GM18507 (cell line): ENCODE measurements at regions not wholly inside any gene's neighbourhood (a gene's known extent, or its start where the extent isn't known, plus 50 kb on each side); places are given as distances from the start of the nearest gene placed in this dataset.

Experiments
- DNase-seq: peaks from one replicate; pipeline ENCODE4 v3.0.0; 2011; ENCODE audit warnings: low read depth; ENCODE audit not compliant: insufficient read length; ENCODE audit errors: extremely low spot score
- FAIRE-seq: peaks from 2 replicates; lab custom pipeline; 2011; peaks lifted over from hg19 to GRCh38; lab: Jason Lieb, UNC

DNA sequence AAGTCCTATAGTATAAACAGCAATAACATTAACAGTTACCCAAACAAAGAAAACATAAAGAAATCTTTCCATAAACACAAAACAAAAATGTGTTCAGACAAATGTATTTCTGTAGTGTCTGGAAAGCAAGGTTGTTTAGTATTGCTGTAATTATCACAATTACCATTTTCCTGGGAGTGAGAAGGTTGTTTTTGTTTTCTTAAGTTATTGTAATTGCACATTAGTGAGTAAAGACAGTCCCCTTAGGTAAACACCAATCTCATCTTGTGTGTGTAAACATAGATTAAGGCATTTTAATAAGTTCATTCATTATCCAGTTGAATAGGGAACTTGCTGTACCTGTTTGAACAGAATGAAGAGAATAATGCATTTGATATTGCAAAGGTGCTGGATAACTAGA, 356.9 kb upstream of the ADGRL4 start:
- FAIRE-seq (no peak), DNase-seq (no peak)

DNA sequence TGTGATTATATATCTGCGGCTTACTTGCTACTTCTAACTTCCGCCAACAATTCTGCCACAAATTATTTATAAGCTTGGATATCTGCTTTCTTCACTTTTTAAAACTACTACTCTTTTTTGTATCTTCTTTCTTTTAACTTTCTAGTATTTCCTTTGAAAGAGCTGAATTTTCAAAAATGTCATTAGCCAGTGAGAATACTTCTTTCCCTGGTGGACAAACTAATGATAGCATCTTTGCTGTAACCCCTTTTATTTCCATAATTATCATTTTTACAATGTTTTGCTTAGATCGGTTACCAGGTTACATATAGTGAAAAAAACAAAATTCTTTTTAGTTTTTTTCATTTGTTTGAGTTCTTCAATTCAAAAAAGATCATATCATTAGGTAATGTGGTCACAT, 355.9 kb upstream of the ADGRL4 start:
- FAIRE-seq = no peak
- no peak for DNase-seq

- DNase-seq (no peak), FAIRE-seq (no peak)
These were observed 348.6 kb upstream of the ADGRL4 start for GRCh38 chr1:79355090-79355489.

DNA sequence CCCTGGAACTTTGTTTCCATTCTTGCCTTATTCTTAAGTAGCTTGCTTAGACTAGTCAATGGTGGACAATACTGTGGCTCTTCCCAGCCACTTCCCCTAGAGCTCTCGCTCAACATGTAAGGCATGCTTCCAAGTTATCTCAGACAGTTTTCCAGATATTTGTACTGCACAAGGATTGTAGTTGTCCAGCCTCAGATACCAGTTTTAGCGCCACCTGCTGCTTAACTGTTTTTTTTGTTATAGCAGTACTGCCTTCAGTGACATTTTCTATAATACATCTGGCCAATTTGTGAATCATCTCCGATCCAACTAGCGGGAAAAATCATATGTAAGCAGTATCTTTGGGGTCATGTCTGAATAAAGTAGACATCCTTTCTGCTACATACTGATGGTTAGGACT, 346.7 kb upstream of the ADGRL4 start:
- FAIRE-seq (peak; percentile 77), DNase-seq (no peak)

GRCh38 chr1:79326875-79327274, 320.3 kb upstream of the ADGRL4 start:
- FAIRE-seq (no peak), DNase-seq (no peak)

DNA sequence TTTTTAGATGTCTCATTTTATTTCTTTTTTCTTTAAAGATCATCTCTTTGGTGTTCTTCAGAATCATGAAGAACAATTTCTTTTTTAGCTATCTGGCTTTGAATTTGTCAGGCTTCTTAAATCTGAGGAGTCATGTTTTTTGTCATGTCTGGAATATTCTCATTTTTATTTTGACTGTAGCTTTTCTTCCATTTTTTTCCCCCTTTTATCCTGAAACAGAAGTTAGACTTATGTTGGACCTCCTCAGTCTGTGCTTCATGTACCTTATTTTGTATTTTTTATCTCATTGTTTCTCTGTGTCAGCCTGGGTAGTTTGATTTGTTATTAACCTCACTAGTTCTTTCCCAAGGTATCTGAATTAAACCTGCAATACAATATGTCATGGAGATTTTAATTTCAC, 319.2 kb upstream of the ADGRL4 start:
- no peak for FAIRE-seq

GRCh38 chr1:79325126-79325525, 318.6 kb upstream of the ADGRL4 start:
- FAIRE-seq (no peak), DNase-seq (no peak)

More for the DNA sequence above, 319.2 kb upstream of the ADGRL4 start:
- DNase-seq = no peak

GRCh38 chr1:79323239-79324025, 316.9 kb upstream of the ADGRL4 start:
- DNase-seq (no peak), FAIRE-seq (no peak)

DNA sequence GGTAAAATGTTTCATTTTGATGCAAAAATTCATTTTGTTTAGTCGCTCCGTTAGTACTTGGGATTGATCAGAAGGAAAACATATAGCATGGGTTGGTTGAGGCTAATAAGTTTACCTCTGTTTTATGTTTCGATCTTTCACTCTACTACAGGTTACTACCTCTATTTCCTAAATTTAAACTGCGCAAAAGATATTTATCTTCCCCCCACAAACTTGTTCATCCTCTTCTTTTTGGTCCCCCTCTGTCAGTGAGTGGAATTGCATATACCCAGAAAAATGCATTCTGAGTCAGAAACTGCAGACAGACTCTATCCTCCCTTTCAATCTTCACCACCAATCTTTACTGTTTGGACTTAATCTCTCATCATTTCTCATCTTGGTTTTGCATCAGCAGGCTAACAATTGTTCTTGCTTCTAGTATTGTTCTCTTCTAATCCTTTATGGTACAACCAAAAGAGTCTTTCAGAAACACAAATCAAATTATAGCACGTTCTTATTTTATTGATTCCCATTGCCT, 316.0 kb upstream of the ADGRL4 start:
- no peak for FAIRE-seq
- DNase-seq = no peak

DNA sequence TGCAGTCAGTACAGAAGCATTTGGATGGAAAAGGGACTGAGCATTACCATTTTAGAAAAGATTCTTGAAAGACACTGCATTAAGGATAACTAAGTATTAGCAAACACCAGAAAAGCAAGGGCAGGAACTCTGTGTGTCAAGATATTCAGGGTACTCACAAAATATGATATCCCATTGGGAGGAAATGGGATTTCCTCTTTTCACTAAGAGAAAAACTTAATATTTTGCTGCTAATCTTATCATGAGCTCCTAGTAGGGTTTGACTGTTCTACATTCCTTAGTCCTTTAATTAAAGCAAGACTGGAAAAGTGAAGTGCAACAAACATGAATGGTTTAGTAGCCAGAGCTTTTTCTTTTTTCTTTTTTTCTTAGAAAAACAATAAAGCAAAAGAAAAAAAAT, 305.9 kb upstream of the ADGRL4 start:
- no peak for FAIRE-seq
- DNase-seq = no peak

GRCh38 chr1:79310609-79311008, 304.1 kb upstream of the ADGRL4 start:
- FAIRE-seq (no peak), DNase-seq (no peak)

GRCh38 chr1:79304131-79304530, 297.6 kb upstream of the ADGRL4 start:
- DNase-seq = no peak
- FAIRE-seq = no peak

GRCh38 chr1:79303040-79303439, 296.5 kb upstream of the ADGRL4 start:
- FAIRE-seq (no peak), DNase-seq (no peak)

- DNase-seq = no peak
- FAIRE-seq = no peak
These were observed 295.9 kb upstream of the ADGRL4 start for GRCh38 chr1:79302380-79302930.

DNA sequence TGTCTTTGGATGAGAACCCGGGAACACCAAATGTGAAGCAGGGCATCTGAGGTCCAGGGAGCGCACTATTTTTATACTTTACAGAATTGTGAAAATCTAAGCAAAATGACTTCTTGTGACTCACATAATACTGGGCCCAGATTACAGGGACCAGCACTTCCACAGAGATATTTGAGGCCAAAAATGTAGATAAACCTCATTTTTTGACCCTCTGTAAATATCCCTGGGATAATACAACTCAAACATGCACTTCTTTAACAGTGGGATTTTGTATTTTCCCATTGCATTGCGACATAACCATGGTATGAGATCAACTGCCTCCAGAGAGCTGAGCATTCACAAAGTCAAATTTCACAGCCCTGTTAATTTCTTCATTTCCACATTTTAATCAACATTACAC, 289.4 kb upstream of the ADGRL4 start:
- FAIRE-seq (no peak), DNase-seq (no peak)

- no peak for DNase-seq
- FAIRE-seq = no peak
These were observed 287.1 kb upstream of the ADGRL4 start for GRCh38 chr1:79293611-79294010.

GRCh38 chr1:79290927-79291474, 284.5 kb upstream of the ADGRL4 start:
- no peak for DNase-seq
- FAIRE-seq = no peak

- FAIRE-seq (no peak), DNase-seq (no peak)
These were observed 281.5 kb upstream of the ADGRL4 start for GRCh38 chr1:79287982-79288381.

- no peak for DNase-seq
- no peak for FAIRE-seq
These were observed 279.1 kb upstream of the ADGRL4 start for GRCh38 chr1:79285667-79286066.

DNA sequence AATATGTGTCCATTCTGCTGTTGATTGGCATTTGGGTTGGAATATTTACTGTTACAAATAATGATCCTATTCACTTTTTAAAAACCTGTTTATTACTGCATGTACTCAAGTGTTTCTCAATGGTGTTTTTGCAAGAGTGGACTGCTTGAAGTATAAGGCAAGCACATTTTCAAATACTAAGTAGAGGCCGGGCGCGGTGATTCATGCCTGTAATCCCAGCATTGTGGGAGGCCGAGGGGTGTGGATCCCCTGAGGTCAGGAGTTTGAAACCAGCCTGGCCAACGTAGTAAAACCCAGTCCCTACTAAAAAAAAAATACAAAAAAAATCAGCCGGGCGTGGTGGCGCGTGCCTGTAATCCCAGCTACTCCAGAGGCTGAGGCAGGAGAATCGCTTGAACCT, 276.9 kb upstream of the ADGRL4 start:
- DNase-seq = no peak
- FAIRE-seq = no peak

- DNase-seq = no peak
- no peak for FAIRE-seq
These were observed 274.9 kb upstream of the ADGRL4 start for GRCh38 chr1:79281442-79281841.
